SU-DHL-6 (cell line): ENCODE measurements at regions not wholly inside any gene's neighbourhood (a gene's known extent, or its start where the extent isn't known, plus 50 kb on each side); places are given as distances from the start of the nearest gene placed in this dataset.

Experiments
- H2AFZ ChIP-seq: fragments of 200-600 bp; sonication (generic); 2 replicates; pipeline ENCODE4 v1.6.1; 2014; ENCODE audit warnings: low read depth, mild to moderate bottlenecking, moderate library complexity, mixed read lengths, antibody characterized with exemption, low read length; ENCODE audit not compliant: severe bottlenecking
- H3F3A ChIP-seq: fragments of 200-600 bp; shearing (Covaris generic); 2 replicates; pipeline ENCODE4 v1.6.0; 2016; ENCODE audit warnings: antibody characterized with exemption, mild to moderate bottlenecking; ENCODE audit not compliant: insufficient read depth
- H3K27ac ChIP-seq: fragments of 200-600 bp; sonication (generic); 2 replicates; pipeline ENCODE4 v1.5.1; 2016; ENCODE audit warnings: low read depth, mild to moderate bottlenecking, low read length, moderate library complexity, mixed read lengths
- H3K27me3 ChIP-seq: fragments of 200-600 bp; sonication (generic), shearing (Covaris generic); 2 replicates; pipeline ENCODE4 v1.6.0; 2014; ENCODE audit warnings: mild to moderate bottlenecking, low read length
- H3K36me3 ChIP-seq: fragments of 200-600 bp; sonication (generic); 2 replicates; pipeline ENCODE4 v1.6.1; 2014; ENCODE audit warnings: mild to moderate bottlenecking, low read length, mixed read lengths
- H3K4me2 ChIP-seq: fragments of 300-600, 200-600 bp; shearing (Covaris generic), sonication (generic); 2 replicates; pipeline ENCODE4 v1.6.0; 2014; ENCODE audit warnings: low read length, low read depth, mild to moderate bottlenecking; ENCODE audit not compliant: poor library complexity, severe bottlenecking
- H3K4me3 ChIP-seq: fragments of 200-600 bp; sonication (generic); 2 replicates; pipeline ENCODE4 v1.5.1; 2014; ENCODE audit warnings: antibody characterized with exemption, low read length, mild to moderate bottlenecking, mixed read lengths; ENCODE audit not compliant: insufficient read depth, poor library complexity, severe bottlenecking
- H3K79me2 ChIP-seq: fragments of 200-600 bp; sonication (generic); 2 replicates; pipeline ENCODE4 v1.6.1; 2014; ENCODE audit warnings: mild to moderate bottlenecking, low read length, moderate library complexity; ENCODE audit not compliant: insufficient read depth
- H3K9ac ChIP-seq: fragments of 200-600 bp; sonication (generic); 2 replicates; pipeline ENCODE4 v1.7.0; 2014; ENCODE audit warnings: mild to moderate bottlenecking, low read length
- H3K9me2 ChIP-seq: fragments of 200-600 bp; sonication (generic); replicated peaks from 2 replicates; pipeline ENCODE4 v1.6.1; 2014; ENCODE audit warnings: low read length; ENCODE audit not compliant: insufficient read depth
- H3K9me3 ChIP-seq: fragments of 200-600 bp; sonication (generic); 2 replicates; pipeline ENCODE4 v1.6.1; 2014; ENCODE audit warnings: low read length, mixed read lengths; ENCODE audit not compliant: insufficient read depth
- H4K20me1 ChIP-seq: fragments of 200-600 bp; sonication (generic); 2 replicates; pipeline ENCODE4 v1.6.1; 2014; ENCODE audit warnings: low read depth, mild to moderate bottlenecking, antibody characterized with exemption, low read length, moderate library complexity, mixed read lengths
- EZH2phosphoT487 ChIP-seq: fragments of 200-600 bp; sonication (generic), shearing (Covaris generic); conservative IDR thresholded peaks from 2 replicates; pipeline ENCODE4 v1.6.1; 2018; ENCODE audit warnings: mild to moderate bottlenecking, antibody characterized with exemption, low read length, moderate library complexity, mixed read lengths
- TF ChIP-seq, protein P1 (sequence below): fragments of 200-600 bp; sonication (generic); IDR thresholded peaks from one replicate; pipeline ENCODE4 v1.5.1; 2017; ENCODE audit warnings: antibody characterized with exemption, mild to moderate bottlenecking, low read length, moderate library complexity; ENCODE audit not compliant: insufficient read depth, poor library complexity, severe bottlenecking

DNA sequence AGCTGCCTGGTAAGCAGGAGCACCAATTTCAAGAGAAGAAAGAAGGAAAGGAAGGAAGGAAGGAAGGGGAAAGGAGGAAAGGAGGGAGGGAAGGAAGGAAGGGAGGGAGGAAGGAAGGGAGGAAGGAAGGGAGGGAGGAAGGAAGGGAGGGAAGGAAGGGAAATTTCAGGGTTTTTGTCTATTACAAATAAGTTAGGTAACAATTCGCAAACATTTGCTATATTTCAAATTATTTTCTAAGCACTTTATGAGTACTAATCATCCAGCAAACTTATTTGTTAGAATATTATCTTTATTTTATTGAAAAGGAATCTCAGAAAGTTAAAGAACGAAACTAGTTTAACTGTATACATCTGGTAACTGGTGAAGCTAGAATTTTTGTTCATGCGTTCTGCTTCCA is 921.7 kb downstream of the TBL1XR1 start:
- Histone ChIP-seq H3F3A (no peaks in the 10 kb centered on the region), H3K27ac (no peak overlapping the region), H3K27me3 (no peaks in the 10 kb centered on the region), H4K20me1 (no peaks in the 10 kb centered on the region), H3K4me3 (no peak overlapping the region), H2AFZ (no peak overlapping the region), H3K9me3 (no peaks in the 10 kb centered on the region), H3K9ac (no peak overlapping the region), H3K4me2 (no peak overlapping the region), H3K79me2 (no peaks in the 10 kb centered on the region), H3K9me2 (no peaks in the 10 kb centered on the region), H3K36me3 (no peaks in the 10 kb centered on the region)
- TF ChIP-seq EZH2phosphoT487 = no peak
- TF ChIP-seq, protein P1, sequence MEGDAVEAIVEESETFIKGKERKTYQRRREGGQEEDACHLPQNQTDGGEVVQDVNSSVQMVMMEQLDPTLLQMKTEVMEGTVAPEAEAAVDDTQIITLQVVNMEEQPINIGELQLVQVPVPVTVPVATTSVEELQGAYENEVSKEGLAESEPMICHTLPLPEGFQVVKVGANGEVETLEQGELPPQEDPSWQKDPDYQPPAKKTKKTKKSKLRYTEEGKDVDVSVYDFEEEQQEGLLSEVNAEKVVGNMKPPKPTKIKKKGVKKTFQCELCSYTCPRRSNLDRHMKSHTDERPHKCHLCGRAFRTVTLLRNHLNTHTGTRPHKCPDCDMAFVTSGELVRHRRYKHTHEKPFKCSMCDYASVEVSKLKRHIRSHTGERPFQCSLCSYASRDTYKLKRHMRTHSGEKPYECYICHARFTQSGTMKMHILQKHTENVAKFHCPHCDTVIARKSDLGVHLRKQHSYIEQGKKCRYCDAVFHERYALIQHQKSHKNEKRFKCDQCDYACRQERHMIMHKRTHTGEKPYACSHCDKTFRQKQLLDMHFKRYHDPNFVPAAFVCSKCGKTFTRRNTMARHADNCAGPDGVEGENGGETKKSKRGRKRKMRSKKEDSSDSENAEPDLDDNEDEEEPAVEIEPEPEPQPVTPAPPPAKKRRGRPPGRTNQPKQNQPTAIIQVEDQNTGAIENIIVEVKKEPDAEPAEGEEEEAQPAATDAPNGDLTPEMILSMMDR = no peak

GRCh38 chr3:176275113-176275512 is 922.2 kb downstream of the TBL1XR1 start:
- no peaks in the 10 kb centered on the region for H3K27me3 ChIP-seq
- H3K9ac ChIP-seq = no peak overlapping the region
- no peak overlapping the region for H3K27ac ChIP-seq
- no peaks in the 10 kb centered on the region for H4K20me1 ChIP-seq
- TF ChIP-seq, protein P1 = no peak
- no peak for TF ChIP-seq EZH2phosphoT487
- H3K9me3 ChIP-seq = no peaks in the 10 kb centered on the region
- no peaks in the 10 kb centered on the region for H3K9me2 ChIP-seq
- H2AFZ ChIP-seq = no peak overlapping the region
- H3K79me2 ChIP-seq = no peaks in the 10 kb centered on the region
- no peaks in the 10 kb centered on the region for H3K36me3 ChIP-seq
- no peaks in the 10 kb centered on the region for H3F3A ChIP-seq
- no peak overlapping the region for H3K4me3 ChIP-seq
- no peak overlapping the region for H3K4me2 ChIP-seq

DNA sequence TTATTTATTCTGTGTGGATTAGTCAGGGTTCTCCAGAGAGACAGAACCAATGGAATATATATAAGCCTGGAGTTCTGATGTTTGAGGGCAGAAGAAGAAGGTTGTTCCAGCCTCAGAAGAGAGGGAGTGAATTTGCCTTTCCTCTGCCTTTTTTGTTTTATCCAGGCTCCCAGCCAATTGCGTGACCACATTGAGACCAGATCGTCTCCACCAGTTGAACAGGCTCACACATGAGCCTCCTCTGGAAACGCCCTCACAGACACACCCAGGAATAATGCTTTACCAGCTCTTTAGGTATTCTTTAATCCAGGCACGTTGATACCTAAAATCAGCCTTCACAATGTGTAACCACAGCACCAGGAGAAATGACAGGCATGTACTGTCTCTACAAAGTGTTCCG is 923.1 kb downstream of the TBL1XR1 start:
- H3K9me2 ChIP-seq = no peaks in the 10 kb centered on the region
- no peak overlapping the region for H2AFZ ChIP-seq
- H3K27ac ChIP-seq = no peak overlapping the region
- H3K27me3 ChIP-seq = no peaks in the 10 kb centered on the region
- H3K4me2 ChIP-seq = no peak overlapping the region
- no peaks in the 10 kb centered on the region for H3F3A ChIP-seq
- no peaks in the 10 kb centered on the region for H3K79me2 ChIP-seq
- H3K36me3 ChIP-seq = no peaks in the 10 kb centered on the region
- no peak overlapping the region for H3K4me3 ChIP-seq
- H3K9me3 ChIP-seq = no peaks in the 10 kb centered on the region
- H4K20me1 ChIP-seq = no peaks in the 10 kb centered on the region
- TF ChIP-seq, protein P1 = no peak
- no peak overlapping the region for H3K9ac ChIP-seq

DNA sequence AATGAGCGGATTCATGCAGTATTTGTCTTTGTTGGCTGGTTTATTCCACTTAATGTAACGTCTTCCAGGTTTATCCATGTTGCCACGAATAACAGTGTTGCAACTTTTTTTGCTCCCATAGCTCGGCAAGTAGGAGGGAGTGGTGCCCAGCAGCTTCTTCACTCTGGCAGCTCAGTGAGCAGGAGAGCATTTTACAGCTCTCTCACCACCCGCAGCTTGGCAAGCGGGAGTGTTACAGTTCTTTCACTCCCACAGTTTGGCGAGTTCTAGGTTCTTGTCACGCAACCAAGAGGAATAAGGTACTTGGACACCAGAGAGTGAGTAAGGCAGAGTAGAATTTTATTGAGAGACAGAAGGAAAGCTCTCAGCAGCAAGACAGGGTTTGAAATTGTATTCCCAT is 935.2 kb downstream of the TBL1XR1 start:
- Histone ChIP-seq H3K4me3 (no peak overlapping the region), H4K20me1 (no peaks in the 10 kb centered on the region), H3K27ac (no peak overlapping the region), H3K27me3 (no peaks in the 10 kb centered on the region), H3K9me3 (no peaks in the 10 kb centered on the region), H3K4me2 (no peak overlapping the region), H3K36me3 (no peaks in the 10 kb centered on the region), H2AFZ (no peak overlapping the region), H3K9ac (no peak overlapping the region), H3K79me2 (no peaks in the 10 kb centered on the region), H3K9me2 (no peaks in the 10 kb centered on the region), H3F3A (no peaks in the 10 kb centered on the region)
- TF ChIP-seq EZH2phosphoT487 = no peak
- TF ChIP-seq, protein P1 = no peak
